ENCODE measurements at regions not wholly inside any gene's neighbourhood (a gene's known extent, or its start where the extent isn't known, plus 50 kb on each side); places are given as distances from the start of the nearest gene placed in this dataset.

DNA sequence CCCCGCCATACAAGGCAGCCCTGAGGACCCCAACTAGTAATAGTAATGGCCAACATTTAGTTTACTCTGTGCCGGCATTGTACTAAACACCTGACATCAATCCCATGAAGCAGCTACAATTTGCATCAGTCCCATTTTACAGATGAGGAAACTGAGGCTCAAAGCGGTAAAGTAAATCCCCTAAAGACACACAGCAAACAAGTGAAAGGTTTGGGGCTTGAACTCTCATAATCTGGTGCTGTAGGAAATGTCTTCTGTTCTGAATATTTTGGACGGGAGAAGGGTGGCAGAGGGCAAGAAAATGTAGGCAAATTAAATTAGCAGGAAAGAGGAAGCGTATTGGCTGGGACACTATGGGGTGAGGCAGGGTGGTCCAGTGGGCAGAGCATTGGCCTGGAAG lies 160.3 kb upstream of the SYT13 start:
- TF ChIP-seq POLR2AphosphoS5 (IDR thresholded peaks at IDR 0.05; ENCODE audit: low read depth, low read length), result no peak
- no peak for TF ChIP-seq PAX5 (IDR thresholded peaks at IDR 0.05; ENCODE audit: insufficient read depth, low read length, severe bottlenecking)
- no peak for TF ChIP-seq TAF1 (IDR thresholded peaks at IDR 0.05; ENCODE audit: low read depth, low read length)
